ENCODE measurements at regions not wholly inside any gene's neighbourhood (a gene's known extent, or its start where the extent isn't known, plus 50 kb on each side); places are given as distances from the start of the nearest gene placed in this dataset.

GRCh38 chr12:114783089-114783618, 99.2 kb upstream of the TBX3 start:
- 39% methylated on average over 8 of the region's 8 CpGs for WGBS (ENCODE audit: low lambda C conversion rate, missing lambda C conversion rate)
- H3K79me2 ChIP-seq = no peaks in the 10 kb centered on the region

GRCh38 chr12:114780746-114781399, 96.9 kb upstream of the TBX3 start:
- 75% methylated on average over 5 of the region's 5 CpGs for WGBS (ENCODE audit: low lambda C conversion rate, missing lambda C conversion rate)

More at GRCh38 chr12:114783089-114783618, 99.2 kb upstream of the TBX3 start:
- H3K4me1 ChIP-seq (ENCODE audit: insufficient read depth) = peaks cover 8% of the 10 kb centered on the region
- H3K4me2 ChIP-seq = peak overlapping the region; percentile 20
- H3K9me3 ChIP-seq (ENCODE audit: low read depth) = no peaks in the 10 kb centered on the region
- no peaks in the 10 kb centered on the region for H3K27me3 ChIP-seq
- H3K4me3 ChIP-seq = no peak overlapping the region
- no peak overlapping the region for H2AFZ ChIP-seq
- no peaks in the 10 kb centered on the region for H3K9me2 ChIP-seq (replicated peaks; ENCODE audit: insufficient read depth)
- no peaks in the 10 kb centered on the region for H4K20me1 ChIP-seq (ENCODE audit: insufficient read depth, poor library complexity, severe bottlenecking)
- DNase-seq (ENCODE audit: low spot score) = peak; percentile 17
- TF ChIP-seq EZH2phosphoT487 (IDR thresholded peaks at IDR 0.05; ENCODE audit: low read depth, severe bottlenecking, unreplicated experiment) (no peak), EZH2 (IDR thresholded peaks at IDR 0.05; ENCODE audit: borderline replicate concordance) (no peak), CTCF (IDR thresholded peaks at IDR 0.05; ENCODE audit: poor library complexity) (no peak)
- no peaks in the 10 kb centered on the region for H3K36me3 ChIP-seq (replicated peaks; ENCODE audit: insufficient read depth, low read depth)
- H3K27ac ChIP-seq = peak overlapping the region; percentile 64

GRCh38 chr12:114779647-114780046, 95.7 kb upstream of the TBX3 start:
- no peak for DNase-seq (ENCODE audit: low spot score)
- H4K20me1 ChIP-seq (ENCODE audit: insufficient read depth, poor library complexity, severe bottlenecking) = no peaks in the 10 kb centered on the region
- H2AFZ ChIP-seq = no peak overlapping the region
- H3K4me3 ChIP-seq = no peak overlapping the region
- no peak overlapping the region for H3K4me2 ChIP-seq
- H3K79me2 ChIP-seq = no peaks in the 10 kb centered on the region
- no peaks in the 10 kb centered on the region for H3K36me3 ChIP-seq (replicated peaks; ENCODE audit: insufficient read depth, low read depth)
- TF ChIP-seq EZH2 (IDR thresholded peaks at IDR 0.05; ENCODE audit: borderline replicate concordance) (no peak), CTCF (IDR thresholded peaks at IDR 0.05; ENCODE audit: poor library complexity) (no peak), EZH2phosphoT487 (IDR thresholded peaks at IDR 0.05; ENCODE audit: low read depth, severe bottlenecking, unreplicated experiment) (no peak)
- peaks cover 6% of the 10 kb centered on the region for H3K4me1 ChIP-seq (ENCODE audit: insufficient read depth)
- no peak overlapping the region for H3K27ac ChIP-seq
- H3K9me3 ChIP-seq (ENCODE audit: low read depth) = no peaks in the 10 kb centered on the region
- no peaks in the 10 kb centered on the region for H3K27me3 ChIP-seq
- no peaks in the 10 kb centered on the region for H3K9me2 ChIP-seq (replicated peaks; ENCODE audit: insufficient read depth)

More at GRCh38 chr12:114780746-114781399, 96.9 kb upstream of the TBX3 start:
- Histone ChIP-seq H3K4me1 (ENCODE audit: insufficient read depth) (peaks cover 8% of the 10 kb centered on the region), H3K79me2 (no peaks in the 10 kb centered on the region), H3K9me3 (ENCODE audit: low read depth) (no peaks in the 10 kb centered on the region), H4K20me1 (ENCODE audit: insufficient read depth, poor library complexity, severe bottlenecking) (no peaks in the 10 kb centered on the region), H3K9me2 (replicated peaks; ENCODE audit: insufficient read depth) (no peaks in the 10 kb centered on the region), H3K4me3 (no peak overlapping the region), H3K27me3 (no peaks in the 10 kb centered on the region), H2AFZ (no peak overlapping the region), H3K27ac (no peak overlapping the region), H3K4me2 (no peak overlapping the region), H3K36me3 (replicated peaks; ENCODE audit: insufficient read depth, low read depth) (no peaks in the 10 kb centered on the region)
- no peak for TF ChIP-seq EZH2 (IDR thresholded peaks at IDR 0.05; ENCODE audit: borderline replicate concordance)
- no peak for TF ChIP-seq CTCF (IDR thresholded peaks at IDR 0.05; ENCODE audit: poor library complexity)
- no peak for TF ChIP-seq EZH2phosphoT487 (IDR thresholded peaks at IDR 0.05; ENCODE audit: low read depth, severe bottlenecking, unreplicated experiment)
- DNase-seq (ENCODE audit: low spot score) = no peak

Data from hepatocyte (in vitro differentiated cells).